SK-N-MC (cell line): ENCODE measurements at regions not wholly inside any gene's neighbourhood (a gene's known extent, or its start where the extent isn't known, plus 50 kb on each side); places are given as distances from the start of the nearest gene placed in this dataset.

Experiments
- EZH2 ChIP-seq: fragments of 200-600 bp; sonication (generic); IDR thresholded peaks from one replicate; pipeline ENCODE4 v1.6.1; 2017; ENCODE audit warnings: antibody characterized with exemption
- FOXP2 ChIP-seq: optimal IDR thresholded peaks from 2 replicates; pipeline ENCODE3; 2011; ENCODE audit warnings: mild to moderate bottlenecking, moderate library complexity; ENCODE audit not compliant: insufficient read depth; ENCODE audit errors: extremely low read length, control extremely low read depth
- POLR2AphosphoS5 ChIP-seq: IDR thresholded peaks from 2 replicates; pipeline ENCODE4 v1.6.1; 2012; ENCODE audit warnings: mild to moderate bottlenecking, low read depth, low read length, borderline replicate concordance

DNA sequence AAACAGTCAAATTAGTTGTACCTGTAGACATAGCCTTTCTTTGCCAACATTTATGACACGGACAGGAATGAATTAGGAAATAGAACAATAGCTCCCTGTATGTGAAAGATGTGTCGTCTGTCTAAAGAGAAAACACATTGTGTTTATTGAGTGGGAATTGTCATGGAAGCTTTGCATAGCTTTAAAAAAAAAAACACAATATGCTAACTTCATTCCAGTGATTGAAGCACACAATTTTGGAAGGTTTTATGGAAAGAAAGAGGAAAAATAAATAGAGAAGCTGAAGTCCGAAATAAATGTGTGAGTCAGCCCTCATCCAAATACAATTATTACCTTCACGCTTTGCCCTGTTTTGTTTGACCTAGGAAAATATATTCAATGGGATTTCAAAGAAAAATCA, 1095.7 kb downstream of the TSN start:
- TF ChIP-seq POLR2AphosphoS5 (no peak), EZH2 (no peak), FOXP2 (no peak)
